ENCODE measurements at regions not wholly inside any gene's neighbourhood (a gene's known extent, or its start where the extent isn't known, plus 50 kb on each side); places are given as distances from the start of the nearest gene placed in this dataset.

GRCh38 chr1:25043228-25043580 is 113.1 kb upstream of the RUNX3 start:
- no peaks in the 10 kb centered on the region for H3K4me1 ChIP-seq (ENCODE audit: low read depth)
- ATAC-seq (no peak), DNase-seq (peak in 1 of 3 donors; percentile 34)
- no peak overlapping the region for H3K4me3 ChIP-seq
- no peaks in the 10 kb centered on the region for H3K9me3 ChIP-seq
- TF ChIP-seq CTCF (IDR thresholded peaks at IDR 0.05), result no peak
- H3K36me3 ChIP-seq (ENCODE audit: low read depth), result no peaks in the 10 kb centered on the region
- intact Hi-C loops (cut with DNase I, micrococcal nuclease), result no loop called here

GRCh38 chr1:25042331-25043227 is 112.5 kb upstream of the RUNX3 start:
- TF ChIP-seq CTCF (IDR thresholded peaks at IDR 0.05), result no peak
- Histone ChIP-seq H3K4me3 (no peak overlapping the region), H3K4me1 (ENCODE audit: low read depth) (no peaks in the 10 kb centered on the region), H3K36me3 (ENCODE audit: low read depth) (no peaks in the 10 kb centered on the region), H3K9me3 (no peaks in the 10 kb centered on the region)
- peak in 2 of 3 donors; percentile 1 to 25 for DNase-seq
- ATAC-seq, result no peak
- intact Hi-C loops (cut with DNase I, micrococcal nuclease), result no loop called here

- no peaks in the 10 kb centered on the region for H3K36me3 ChIP-seq (ENCODE audit: low read depth)
- no peak for TF ChIP-seq CTCF (IDR thresholded peaks at IDR 0.05)
- H3K4me3 ChIP-seq, result no peak overlapping the region
- no peaks in the 10 kb centered on the region for H3K9me3 ChIP-seq
- ATAC-seq (no peak), DNase-seq (peak in 2 of 3 donors; percentile 3)
- H3K4me1 ChIP-seq (ENCODE audit: low read depth), result no peaks in the 10 kb centered on the region
- intact Hi-C loops (cut with DNase I, micrococcal nuclease), result no loop called here
These were observed 111.8 kb upstream of the RUNX3 start for GRCh38 chr1:25041916-25042315.

- Histone ChIP-seq H3K36me3 (ENCODE audit: low read depth) (no peaks in the 10 kb centered on the region), H3K4me1 (ENCODE audit: low read depth) (no peaks in the 10 kb centered on the region), H3K4me3 (no peak overlapping the region), H3K9me3 (no peaks in the 10 kb centered on the region)
- ATAC-seq (no peak), DNase-seq (peak in 1 of 3 donors; percentile 25)
- intact Hi-C loops (cut with DNase I, micrococcal nuclease), result no loop called here
- TF ChIP-seq CTCF (IDR thresholded peaks at IDR 0.05), result no peak
These were observed 110.1 kb upstream of the RUNX3 start for GRCh38 chr1:25040122-25040685.

- peak in 1 of 3 donors; percentile 29 for DNase-seq
- no peak overlapping the region for H3K4me3 ChIP-seq
- H3K36me3 ChIP-seq (ENCODE audit: low read depth), result no peaks in the 10 kb centered on the region
- intact Hi-C loops (cut with DNase I, micrococcal nuclease), result no loop called here
- no peaks in the 10 kb centered on the region for H3K4me1 ChIP-seq (ENCODE audit: low read depth)
- TF ChIP-seq CTCF (IDR thresholded peaks at IDR 0.05), result no peak
- H3K9me3 ChIP-seq, result no peaks in the 10 kb centered on the region
- ATAC-seq, result no peak
These were observed 109.2 kb upstream of the RUNX3 start for GRCh38 chr1:25039229-25039628.

Data from mucosa of descending colon (tissue), 3 donors.